CD4-positive, alpha-beta T cell treated with Interleukin-17A for 4 hours (primary cell): ENCODE measurements at regions not wholly inside any gene's neighbourhood (a gene's known extent, or its start where the extent isn't known, plus 50 kb on each side); places are given as distances from the start of the nearest gene placed in this dataset.

Source experiments
- DNase-seq: peaks from one replicate; pipeline ENCODE4 v3.0.0-alpha.2; 2020; ENCODE audit warnings: mixed read lengths

GRCh38 chr21:43348170-43348766 is 78.7 kb downstream of the SIK1 start:
- no peak for DNase-seq

GRCh38 chr21:43347461-43348169 is 79.3 kb downstream of the SIK1 start:
- DNase-seq: no peak

- no peak for DNase-seq
Observed at GRCh38 chr21:43346551-43346950, 80.4 kb downstream of the SIK1 start.

- no peak for DNase-seq
Observed at GRCh38 chr21:43345746-43346409, 81.1 kb downstream of the SIK1 start.

- no peak for DNase-seq
Observed at GRCh38 chr21:43345046-43345745, 81.7 kb downstream of the SIK1 start.

GRCh38 chr21:43343992-43344886 is 82.7 kb downstream of the SIK1 start:
- DNase-seq: no peak

GRCh38 chr21:43343095-43343991 is 83.6 kb downstream of the SIK1 start:
- no peak for DNase-seq

- DNase-seq: no peak
Observed at GRCh38 chr21:43342301-43342881, 84.5 kb downstream of the SIK1 start.

- no peak for DNase-seq
Observed at GRCh38 chr21:43341378-43342161, 85.4 kb downstream of the SIK1 start.

- no peak for DNase-seq
Observed at GRCh38 chr21:43340491-43341377, 86.2 kb downstream of the SIK1 start.

- DNase-seq: no peak
Observed at GRCh38 chr21:43339668-43340067, 87.3 kb downstream of the SIK1 start.

- no peak for DNase-seq
Observed at GRCh38 chr21:43338951-43339350, 88.0 kb downstream of the SIK1 start.

- DNase-seq: no peak
Observed at GRCh38 chr21:43337901-43338655, 88.9 kb downstream of the SIK1 start.

- DNase-seq: no peak
Observed at GRCh38 chr21:43335119-43335518, 91.8 kb downstream of the SIK1 start.

- DNase-seq: no peak
Observed at GRCh38 chr21:43334214-43334958, 92.5 kb downstream of the SIK1 start.

GRCh38 chr21:43333298-43334062 is 93.5 kb downstream of the SIK1 start:
- DNase-seq: no peak

GRCh38 chr21:43332861-43333297 is 94.1 kb downstream of the SIK1 start:
- DNase-seq: no peak
